ENCODE measurements at regions not wholly inside any gene's neighbourhood (a gene's known extent, or its start where the extent isn't known, plus 50 kb on each side); places are given as distances from the start of the nearest gene placed in this dataset.

DNA sequence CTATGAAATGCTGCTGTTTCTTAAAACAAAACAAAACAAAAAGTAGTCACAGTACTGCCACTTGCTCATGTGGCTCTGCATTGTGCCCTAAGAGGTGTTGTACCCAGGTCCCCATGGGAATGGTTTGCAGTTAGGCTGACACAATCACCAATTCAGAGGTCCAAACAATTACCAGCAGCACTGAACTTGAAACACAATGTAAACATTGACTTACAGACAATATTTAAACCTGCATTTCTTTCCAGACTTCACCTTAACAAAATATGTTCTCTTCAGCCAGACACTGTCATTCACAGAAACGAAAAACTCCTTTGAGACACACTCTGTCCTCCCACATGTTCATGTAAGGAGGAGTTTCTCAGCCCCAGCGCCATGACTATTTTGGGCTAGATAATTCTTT is 206.8 kb upstream of the ARG1 start:
- Histone ChIP-seq H3K9ac (ENCODE audit: low read length) (no peak overlapping the region), H3K4me3 (ENCODE audit: low read length) (no peak overlapping the region), H3F3A (ENCODE audit: insufficient read depth, low read length, poor library complexity, severe bottlenecking) (no peaks in the 10 kb centered on the region), H3K79me2 (replicated peaks; ENCODE audit: insufficient read depth, low read length) (no peaks in the 10 kb centered on the region), H3K36me3 (ENCODE audit: insufficient read depth, low read length) (no peaks in the 10 kb centered on the region), H3K27me3 (ENCODE audit: insufficient read depth, low read depth, low read length) (no peaks in the 10 kb centered on the region), H3K9me3 (ENCODE audit: low read length) (no peaks in the 10 kb centered on the region), H2AFZ (ENCODE audit: low read depth, low read length) (no peak overlapping the region), H4K20me1 (ENCODE audit: insufficient read depth) (no peaks in the 10 kb centered on the region), H3K27ac (ENCODE audit: low read length) (no peak overlapping the region), H3K9me2 (ENCODE audit: insufficient read depth, low read length) (no peaks in the 10 kb centered on the region), H3K4me2 (ENCODE audit: low read length) (no peak overlapping the region)
- TF ChIP-seq, protein P1, sequence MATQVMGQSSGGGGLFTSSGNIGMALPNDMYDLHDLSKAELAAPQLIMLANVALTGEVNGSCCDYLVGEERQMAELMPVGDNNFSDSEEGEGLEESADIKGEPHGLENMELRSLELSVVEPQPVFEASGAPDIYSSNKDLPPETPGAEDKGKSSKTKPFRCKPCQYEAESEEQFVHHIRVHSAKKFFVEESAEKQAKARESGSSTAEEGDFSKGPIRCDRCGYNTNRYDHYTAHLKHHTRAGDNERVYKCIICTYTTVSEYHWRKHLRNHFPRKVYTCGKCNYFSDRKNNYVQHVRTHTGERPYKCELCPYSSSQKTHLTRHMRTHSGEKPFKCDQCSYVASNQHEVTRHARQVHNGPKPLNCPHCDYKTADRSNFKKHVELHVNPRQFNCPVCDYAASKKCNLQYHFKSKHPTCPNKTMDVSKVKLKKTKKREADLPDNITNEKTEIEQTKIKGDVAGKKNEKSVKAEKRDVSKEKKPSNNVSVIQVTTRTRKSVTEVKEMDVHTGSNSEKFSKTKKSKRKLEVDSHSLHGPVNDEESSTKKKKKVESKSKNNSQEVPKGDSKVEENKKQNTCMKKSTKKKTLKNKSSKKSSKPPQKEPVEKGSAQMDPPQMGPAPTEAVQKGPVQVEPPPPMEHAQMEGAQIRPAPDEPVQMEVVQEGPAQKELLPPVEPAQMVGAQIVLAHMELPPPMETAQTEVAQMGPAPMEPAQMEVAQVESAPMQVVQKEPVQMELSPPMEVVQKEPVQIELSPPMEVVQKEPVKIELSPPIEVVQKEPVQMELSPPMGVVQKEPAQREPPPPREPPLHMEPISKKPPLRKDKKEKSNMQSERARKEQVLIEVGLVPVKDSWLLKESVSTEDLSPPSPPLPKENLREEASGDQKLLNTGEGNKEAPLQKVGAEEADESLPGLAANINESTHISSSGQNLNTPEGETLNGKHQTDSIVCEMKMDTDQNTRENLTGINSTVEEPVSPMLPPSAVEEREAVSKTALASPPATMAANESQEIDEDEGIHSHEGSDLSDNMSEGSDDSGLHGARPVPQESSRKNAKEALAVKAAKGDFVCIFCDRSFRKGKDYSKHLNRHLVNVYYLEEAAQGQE (IDR thresholded peaks at IDR 0.05; ENCODE audit: borderline replicate concordance) = no peak

GRCh38 chr6:131367206-131367873 is 205.7 kb upstream of the ARG1 start:
- Histone ChIP-seq H3K4me3 (ENCODE audit: low read length) (no peak overlapping the region), H3K27me3 (ENCODE audit: insufficient read depth, low read depth, low read length) (no peaks in the 10 kb centered on the region), H2AFZ (ENCODE audit: low read depth, low read length) (no peak overlapping the region), H3K9me3 (ENCODE audit: low read length) (no peaks in the 10 kb centered on the region), H3K9ac (ENCODE audit: low read length) (no peak overlapping the region), H3K4me2 (ENCODE audit: low read length) (no peak overlapping the region), H3F3A (ENCODE audit: insufficient read depth, low read length, poor library complexity, severe bottlenecking) (no peaks in the 10 kb centered on the region), H3K27ac (ENCODE audit: low read length) (no peak overlapping the region), H3K79me2 (replicated peaks; ENCODE audit: insufficient read depth, low read length) (no peaks in the 10 kb centered on the region), H3K9me2 (ENCODE audit: insufficient read depth, low read length) (no peaks in the 10 kb centered on the region), H3K36me3 (ENCODE audit: insufficient read depth, low read length) (no peaks in the 10 kb centered on the region), H4K20me1 (ENCODE audit: insufficient read depth) (no peaks in the 10 kb centered on the region)
- TF ChIP-seq, protein P1 (IDR thresholded peaks at IDR 0.05; ENCODE audit: borderline replicate concordance) = no peak
- TF ChIP-seq EZH2 (IDR thresholded peaks at IDR 0.05; ENCODE audit: borderline replicate concordance, insufficient read depth, low read length, poor library complexity, severe bottlenecking) (no peak), CTCF (IDR thresholded peaks at IDR 0.05; ENCODE audit: poor library complexity, severe bottlenecking) (no peak), POLR2AphosphoS5 (IDR thresholded peaks at IDR 0.05) (no peak), MXI1 (conservative IDR thresholded peaks at IDR 0.05; ENCODE audit: poor library complexity, severe bottlenecking) (no peak), RAD21 (conservative IDR thresholded peaks at IDR 0.05) (no peak), EP300 (conservative IDR thresholded peaks at IDR 0.05; ENCODE audit: poor library complexity, severe bottlenecking) (no peak)

All from neural cell (in vitro differentiated cells).